HEK293T (cell line): ENCODE measurements at regions not wholly inside any gene's neighbourhood (a gene's known extent, or its start where the extent isn't known, plus 50 kb on each side); places are given as distances from the start of the nearest gene placed in this dataset.

Experiments
- CTCF ChIA-PET: fragments of 350-600 bp; formaldehyde crosslinking; extraction: SDS; loops from one replicate; lab custom pipeline; 2021; ENCODE audit warnings: antibody characterized with exemption, inconsistent platforms; lab: Yijun Ruan, JAX
- POLR2A ChIA-PET: fragments of 350-600 bp; formaldehyde crosslinking; extraction: SDS; loops from one replicate; lab custom pipeline; 2020; ENCODE audit warnings: antibody characterized with exemption, inconsistent platforms; lab: Yijun Ruan, JAX
- DNase-seq: peaks from one replicate; pipeline ENCODE4 v3.0.0; 2012; ENCODE audit warnings: mixed read lengths; ENCODE audit errors: extremely low spot score
- ARNT ChIP-seq: fragments of 450-650 bp; IDR thresholded peaks from 2 replicates; pipeline ENCODE4 v1.6.1; 2017; ENCODE audit warnings: mild to moderate bottlenecking
- BHLHE40 ChIP-seq: fragments of 450-650 bp; IDR thresholded peaks from 2 replicates; pipeline ENCODE4 v1.6.1; 2016; ENCODE audit warnings: mild to moderate bottlenecking, moderate library complexity, borderline replicate concordance
- CTBP1 ChIP-seq: fragments of 450-650 bp; IDR thresholded peaks from 2 replicates; pipeline ENCODE4 v1.6.1; 2016; ENCODE audit warnings: borderline replicate concordance
- ELF4 ChIP-seq: fragments of 450-650 bp; IDR thresholded peaks from 2 replicates; pipeline ENCODE4 v1.6.1; 2017; ENCODE audit warnings: antibody characterized with exemption
- FOXA1 ChIP-seq: fragments of 450-650 bp; IDR thresholded peaks from 2 replicates; pipeline ENCODE4 v1.6.1; 2016; ENCODE audit warnings: mild to moderate bottlenecking
- FOXK2 ChIP-seq: fragments of 450-650 bp; IDR thresholded peaks from 2 replicates; pipeline ENCODE4 v1.6.1; 2016; ENCODE audit warnings: mild to moderate bottlenecking
- FOXM1 ChIP-seq: fragments of 450-650 bp; IDR thresholded peaks from 2 replicates; pipeline ENCODE4 v1.6.1; 2017; ENCODE audit warnings: mild to moderate bottlenecking, borderline replicate concordance
- HDGF ChIP-seq: fragments of 450-650 bp; IDR thresholded peaks from 2 replicates; pipeline ENCODE4 v1.6.1; 2017; ENCODE audit warnings: antibody characterized with exemption, borderline replicate concordance
- L3MBTL2 ChIP-seq: fragments of 450-650 bp; conservative IDR thresholded peaks from 2 replicates; pipeline ENCODE4 v1.6.1; 2016; ENCODE audit warnings: mild to moderate bottlenecking
- LEF1 ChIP-seq: fragments of 450-650 bp; IDR thresholded peaks from 2 replicates; pipeline ENCODE4 v1.6.1; 2017; ENCODE audit warnings: mild to moderate bottlenecking, borderline replicate concordance
- NFRKB ChIP-seq: fragments of 450-650 bp; IDR thresholded peaks from 2 replicates; pipeline ENCODE4 v1.6.1; 2016; ENCODE audit warnings: mild to moderate bottlenecking, moderate library complexity
- SP1 ChIP-seq: fragments of 450-650 bp; IDR thresholded peaks from 2 replicates; pipeline ENCODE4 v1.6.1; 2017
- SUZ12 ChIP-seq: fragments of 450-650 bp; IDR thresholded peaks from 2 replicates; pipeline ENCODE4 v1.6.1; 2016; ENCODE audit warnings: mild to moderate bottlenecking
- TARDBP ChIP-seq: fragments of 450-650 bp; IDR thresholded peaks from 2 replicates; pipeline ENCODE4 v1.6.1; 2016
- ZNF384 ChIP-seq: fragments of 450-650 bp; IDR thresholded peaks from 2 replicates; pipeline ENCODE4 v1.6.1; 2016
- TF ChIP-seq, protein P1 (sequence below): fragments of 450-650 bp; IDR thresholded peaks from 2 replicates; pipeline ENCODE4 v1.6.1; 2016

DNA sequence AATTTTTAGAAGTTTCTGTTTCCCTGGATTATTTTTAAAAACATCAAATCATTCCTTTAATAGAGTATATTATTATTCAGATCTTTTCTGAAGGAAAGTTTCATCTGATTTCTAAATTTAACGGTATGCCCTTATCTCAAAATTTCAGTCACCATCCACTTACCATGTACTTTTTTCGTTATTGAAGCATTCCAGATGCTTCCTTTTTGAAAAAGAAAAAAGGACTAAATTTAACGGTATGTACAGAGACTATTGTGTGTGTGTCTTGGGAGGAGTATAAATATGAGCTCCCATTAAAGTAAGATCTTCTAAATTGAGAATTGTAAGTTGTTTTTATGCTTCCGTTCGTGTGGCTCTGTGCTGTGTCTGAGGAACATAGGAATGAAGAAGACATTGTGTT lies 517.4 kb upstream of the GOLIM4 start:
- TF ChIP-seq, protein P1, sequence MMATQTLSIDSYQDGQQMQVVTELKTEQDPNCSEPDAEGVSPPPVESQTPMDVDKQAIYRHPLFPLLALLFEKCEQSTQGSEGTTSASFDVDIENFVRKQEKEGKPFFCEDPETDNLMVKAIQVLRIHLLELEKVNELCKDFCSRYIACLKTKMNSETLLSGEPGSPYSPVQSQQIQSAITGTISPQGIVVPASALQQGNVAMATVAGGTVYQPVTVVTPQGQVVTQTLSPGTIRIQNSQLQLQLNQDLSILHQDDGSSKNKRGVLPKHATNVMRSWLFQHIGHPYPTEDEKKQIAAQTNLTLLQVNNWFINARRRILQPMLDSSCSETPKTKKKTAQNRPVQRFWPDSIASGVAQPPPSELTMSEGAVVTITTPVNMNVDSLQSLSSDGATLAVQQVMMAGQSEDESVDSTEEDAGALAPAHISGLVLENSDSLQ: no peak
- no peak for TF ChIP-seq SP1
- TF ChIP-seq CTBP1: no peak
- TF ChIP-seq ZNF384: no peak
- no peak for TF ChIP-seq TARDBP
- no peak for TF ChIP-seq FOXK2
- no peak for TF ChIP-seq L3MBTL2
- ChIA-PET CTCF (no interaction called here), POLR2A (no interaction called here)
- no peak for DNase-seq

DNA sequence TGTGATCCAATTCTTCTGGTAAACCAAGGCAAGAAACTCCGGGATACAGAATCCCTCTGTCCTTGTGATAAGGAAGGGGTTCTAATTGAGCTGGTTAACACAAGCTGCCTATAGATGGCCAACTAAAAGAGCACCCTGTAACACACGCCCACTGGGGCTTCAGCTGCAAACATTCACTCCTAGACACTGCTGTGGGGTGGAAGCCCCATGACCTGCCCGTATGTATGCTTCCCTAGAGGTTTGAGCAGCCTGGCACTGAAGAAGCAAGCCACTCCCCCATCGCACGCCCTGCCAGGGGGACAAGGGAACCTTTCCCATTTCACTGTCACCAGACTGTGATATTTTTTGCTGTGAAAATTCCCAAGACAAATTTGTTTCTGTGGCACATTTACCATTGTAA lies 516.9 kb upstream of the GOLIM4 start:
- ChIA-PET POLR2A (no interaction called here), CTCF (no interaction called here)
- no peak for TF ChIP-seq ZNF384
- TF ChIP-seq LEF1: no peak
- no peak for TF ChIP-seq ELF4
- no peak for TF ChIP-seq HDGF
- no peak for TF ChIP-seq NFRKB
- TF ChIP-seq BHLHE40: no peak
- TF ChIP-seq L3MBTL2: no peak
- TF ChIP-seq FOXK2: no peak
- TF ChIP-seq, protein P1: no peak
- no peak for TF ChIP-seq ARNT
- TF ChIP-seq SP1: no peak
- TF ChIP-seq TARDBP: no peak
- TF ChIP-seq FOXM1: no peak
- no peak for TF ChIP-seq CTBP1
- TF ChIP-seq FOXA1: no peak
- TF ChIP-seq SUZ12: no peak
- DNase-seq: no peak

DNA sequence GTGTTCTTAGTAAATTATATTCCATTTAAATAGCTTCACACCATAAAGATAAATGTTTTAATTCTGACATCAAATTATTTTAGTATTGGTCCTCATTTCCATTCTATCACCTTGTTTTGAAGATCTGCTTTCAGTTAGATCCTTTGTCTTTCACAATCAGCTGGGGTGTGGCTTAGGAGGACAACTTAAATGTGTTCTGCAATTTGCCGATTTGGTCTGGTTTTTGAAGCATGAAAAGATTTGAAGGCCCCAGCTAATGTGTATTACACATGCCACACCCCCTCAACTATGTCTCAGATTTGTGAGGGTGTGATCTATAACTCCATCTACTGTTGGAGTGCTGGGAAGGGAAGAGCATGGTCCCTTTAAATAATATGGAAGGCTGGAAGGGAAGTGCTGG lies 516.1 kb upstream of the GOLIM4 start:
- ChIA-PET POLR2A (no interaction called here), CTCF (no interaction called here)
- no peak for DNase-seq
- TF ChIP-seq FOXA1 (no peak), LEF1 (no peak), FOXK2 (no peak), CTBP1 (no peak), ZNF384 (no peak), ELF4 (no peak), TARDBP (no peak), FOXM1 (no peak), SUZ12 (no peak), L3MBTL2 (no peak), SP1 (no peak)

DNA sequence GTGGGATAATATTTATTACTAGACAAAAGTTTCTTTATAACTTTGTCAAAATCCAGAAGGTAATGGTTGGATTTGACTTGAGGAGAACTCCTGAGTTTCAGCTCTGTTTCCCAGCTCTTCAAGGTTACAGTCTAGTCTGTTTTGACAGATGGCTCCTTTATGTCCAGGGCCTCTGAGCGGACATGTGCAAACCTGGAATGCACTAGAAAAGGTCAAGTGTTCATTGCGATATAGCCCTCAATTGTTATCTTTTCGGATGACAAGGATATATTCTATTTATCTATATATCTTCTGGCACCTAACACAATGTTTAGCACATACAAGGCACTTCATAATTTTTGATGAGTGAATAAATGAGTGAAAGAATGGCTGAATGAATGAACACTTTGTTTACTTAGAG lies 513.2 kb upstream of the GOLIM4 start:
- no peak for DNase-seq
- ChIA-PET POLR2A (no interaction called here), CTCF (no interaction called here)
- TF ChIP-seq LEF1 (no peak), BHLHE40 (no peak), L3MBTL2 (no peak)

DNA sequence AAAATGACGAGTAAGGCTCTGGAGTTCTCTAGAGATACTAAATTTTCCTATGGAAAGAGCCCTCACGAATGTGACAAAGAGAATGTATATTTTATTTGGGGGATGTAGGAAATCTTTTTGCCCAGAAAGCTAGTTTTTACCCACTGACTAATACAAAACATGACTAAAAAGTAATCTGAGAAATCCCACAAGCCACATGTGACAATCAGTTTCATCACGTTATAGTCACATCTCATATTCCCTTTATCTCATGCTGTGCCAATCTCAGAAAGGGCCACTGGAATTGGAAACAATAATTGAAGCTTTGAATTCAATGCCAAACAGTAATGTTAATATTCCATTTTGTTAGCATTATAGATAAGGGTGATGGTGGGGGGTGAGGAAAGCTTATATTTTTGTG lies 509.0 kb upstream of the GOLIM4 start:
- TF ChIP-seq ELF4: no peak
- TF ChIP-seq SP1: no peak
- no peak for TF ChIP-seq ARNT
- TF ChIP-seq L3MBTL2: no peak
- no peak for TF ChIP-seq CTBP1
- no peak for TF ChIP-seq HDGF
- no peak for TF ChIP-seq FOXA1
- no peak for TF ChIP-seq FOXM1
- ChIA-PET POLR2A (no interaction called here), CTCF (no interaction called here)
- DNase-seq: no peak

DNA sequence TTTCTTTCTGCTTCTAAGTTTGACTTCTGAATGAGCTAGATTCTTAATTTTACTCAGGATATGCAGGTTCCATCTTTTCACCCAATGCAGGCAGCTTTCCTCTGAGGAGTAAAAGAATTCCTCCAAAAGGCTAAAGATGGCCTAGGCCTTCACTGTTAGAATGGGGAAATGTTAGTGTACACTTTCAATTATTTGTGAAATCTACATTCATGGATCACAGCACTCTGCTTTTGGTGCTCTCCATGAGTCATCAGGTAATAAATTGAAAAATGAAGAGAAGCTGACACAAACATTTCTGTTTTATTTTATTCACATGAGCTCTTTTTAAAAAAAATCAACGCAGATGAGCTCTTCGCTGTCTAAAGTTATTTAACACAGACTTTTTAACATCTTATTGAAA lies 502.5 kb upstream of the GOLIM4 start:
- POLR2A ChIA-PET: no interaction called here
- CTCF ChIA-PET: no interaction called here
- no peak for DNase-seq
- TF ChIP-seq TARDBP: no peak
- TF ChIP-seq ARNT: no peak
- no peak for TF ChIP-seq HDGF
- no peak for TF ChIP-seq FOXA1
- TF ChIP-seq CTBP1: no peak
- no peak for TF ChIP-seq ZNF384
- no peak for TF ChIP-seq LEF1
- TF ChIP-seq FOXK2: no peak
- TF ChIP-seq BHLHE40: no peak
- TF ChIP-seq, protein P1: no peak
- TF ChIP-seq L3MBTL2: no peak

DNA sequence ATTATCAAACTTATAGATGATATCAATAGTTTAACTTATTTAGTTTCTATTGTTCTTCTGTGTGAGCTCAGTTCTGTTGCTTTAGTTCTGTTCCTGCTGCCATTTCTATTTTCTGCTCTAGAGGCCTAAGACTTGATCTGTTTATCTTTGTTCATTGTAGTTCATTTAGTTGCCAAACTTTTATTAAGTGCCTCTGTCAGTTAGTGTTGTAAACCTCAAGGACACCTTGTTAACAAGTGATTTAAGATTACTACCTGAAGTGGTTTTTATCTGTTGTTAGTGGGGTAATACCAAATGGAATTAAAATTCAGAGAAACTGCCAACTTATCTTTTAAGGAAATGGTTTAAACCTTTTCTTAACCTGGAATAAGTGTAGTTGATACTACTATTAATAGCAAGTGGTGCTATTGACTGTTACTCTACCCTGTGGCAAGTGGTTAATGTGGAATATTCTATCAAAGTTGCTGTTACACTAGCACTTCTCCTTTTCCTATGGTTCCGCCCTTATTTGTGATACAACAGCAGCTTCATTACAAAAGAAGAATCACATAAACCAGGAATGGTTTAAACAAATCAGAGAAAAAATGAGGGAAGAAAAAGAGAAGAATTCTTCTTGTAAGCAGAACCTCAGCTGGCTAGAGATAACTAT lies 500.6 kb upstream of the GOLIM4 start:
- no peak for DNase-seq
- no peak for TF ChIP-seq ELF4
- TF ChIP-seq SP1: no peak
- TF ChIP-seq, protein P1: no peak
- TF ChIP-seq BHLHE40: no peak
- no peak for TF ChIP-seq TARDBP
- TF ChIP-seq SUZ12: no peak
- no peak for TF ChIP-seq LEF1
- TF ChIP-seq ARNT: no peak
- TF ChIP-seq CTBP1: no peak
- ChIA-PET CTCF (no interaction called here), POLR2A (no interaction called here)
